Mesenchymal stem cell (in vitro differentiated cells and primary cell): ENCODE measurements at regions not wholly inside any gene's neighbourhood (a gene's known extent, or its start where the extent isn't known, plus 50 kb on each side); places are given as distances from the start of the nearest gene placed in this dataset.

ENCODE experiments used
- DNase-seq: peaks from one replicate; pipeline ENCODE4 v3.0.0-alpha.2; 2013
- H2AFZ ChIP-seq: one replicate; pipeline ENCODE4 v1.6.1; 2013; ENCODE audit warnings: low read depth, mild to moderate bottlenecking, control low read depth, inconsistent platforms, low read length, moderate library complexity
- H2AK5ac ChIP-seq: 2 replicates; pipeline ENCODE4 v1.6.1; 2013; ENCODE audit warnings: low read length, moderate library complexity, mild to moderate bottlenecking, inconsistent platforms; ENCODE audit not compliant: severe bottlenecking
- H2BK120ac ChIP-seq: one replicate; pipeline ENCODE4 v1.6.1; 2013; ENCODE audit warnings: low read depth, mild to moderate bottlenecking, inconsistent platforms, low read length, moderate library complexity
- H2BK12ac ChIP-seq, 2 experiments: one replicate each; pipeline ENCODE4 v1.6.1; 2013; ENCODE audit warnings: inconsistent platforms in 2 of 2, low read length in 2 of 2, mild to moderate bottlenecking in 2 of 2, moderate library complexity in 2 of 2, control low read depth in 1 of 2
- H2BK15ac ChIP-seq: one replicate; pipeline ENCODE4 v1.6.1; 2013; ENCODE audit warnings: mild to moderate bottlenecking, low read depth, inconsistent platforms; ENCODE audit not compliant: poor library complexity, severe bottlenecking
- H2BK5ac ChIP-seq: 2 replicates; pipeline ENCODE4 v1.6.1; 2013; ENCODE audit warnings: low read depth, mild to moderate bottlenecking, low read length, control low read depth, inconsistent platforms; ENCODE audit not compliant: poor library complexity, severe bottlenecking
- H3K14ac ChIP-seq, 2 experiments: one replicate each; pipeline ENCODE4 v1.6.1; 2013; ENCODE audit warnings: inconsistent platforms in 2 of 2, low read length in 2 of 2, control low read depth in 1 of 2, mild to moderate bottlenecking in 1 of 2, moderate library complexity in 1 of 2
- H3K18ac ChIP-seq, 2 experiments: one replicate each; pipeline ENCODE4 v1.6.1; 2013; ENCODE audit warnings: inconsistent platforms in 2 of 2, low read length in 2 of 2, control low read depth in 1 of 2, low read depth in 1 of 2, mild to moderate bottlenecking in 1 of 2
- H3K23ac ChIP-seq, 2 experiments: one replicate each; pipeline ENCODE4 v1.6.1; 2013; ENCODE audit warnings: inconsistent platforms in 2 of 2, low read length in 2 of 2, mild to moderate bottlenecking in 2 of 2, moderate library complexity in 2 of 2, control low read depth in 1 of 2
- H3K27ac ChIP-seq: 2 replicates; pipeline ENCODE4 v1.5.1; 2013; ENCODE audit warnings: mild to moderate bottlenecking, moderate library complexity, low read length, control low read depth, inconsistent platforms; ENCODE audit not compliant: poor library complexity, severe bottlenecking
- H3K27me3 ChIP-seq, 2 experiments: 2 replicates each; pipeline versions ENCODE4 v1.6.1 to v1.7.0; 2013; ENCODE audit warnings: low read length in 2 of 2, mild to moderate bottlenecking in 2 of 2, moderate library complexity in 2 of 2, control low read depth in 1 of 2, inconsistent platforms in 1 of 2; ENCODE audit not compliant: control insufficient read depth in 1 of 2, insufficient read depth in 1 of 2
- H3K36me3 ChIP-seq, 2 experiments: 2 replicates each; pipeline versions ENCODE4 v1.6.1 to v1.7.0; 2013; ENCODE audit warnings: low read length in 2 of 2, control low read depth in 1 of 2, inconsistent platforms in 1 of 2, low read depth in 1 of 2, mild to moderate bottlenecking in 1 of 2; ENCODE audit not compliant: insufficient read depth in 2 of 2, control insufficient read depth in 1 of 2
- H3K4ac ChIP-seq, 2 experiments: one replicate each; pipeline ENCODE4 v1.6.1; 2013; ENCODE audit warnings: inconsistent platforms in 2 of 2, low read length in 2 of 2, mild to moderate bottlenecking in 2 of 2, moderate library complexity in 2 of 2, control low read depth in 1 of 2, low read depth in 1 of 2
- H3K4me1 ChIP-seq: 2 replicates; pipeline ENCODE4 v1.6.1; 2013; ENCODE audit warnings: low read depth, low read length, control low read depth; ENCODE audit not compliant: control insufficient read depth, insufficient read depth
- H3K4me2 ChIP-seq: 2 replicates; pipeline ENCODE4 v1.6.1; 2013; ENCODE audit warnings: low read length, mild to moderate bottlenecking, inconsistent platforms; ENCODE audit not compliant: poor library complexity, severe bottlenecking
- H3K4me3 ChIP-seq, 2 experiments: 2 replicates each; pipeline versions ENCODE4 v1.5.1 to v1.7.0; 2013; ENCODE audit warnings: low read length in 2 of 2, mild to moderate bottlenecking in 2 of 2, control low read depth in 1 of 2, low read depth in 1 of 2; ENCODE audit not compliant: insufficient read depth in 1 of 2
- H3K79me1 ChIP-seq: replicated peaks from 2 replicates; pipeline ENCODE4 v1.6.1; 2013; ENCODE audit warnings: mild to moderate bottlenecking, control low read depth, low read length, inconsistent platforms; ENCODE audit not compliant: poor library complexity, severe bottlenecking
- H3K9ac ChIP-seq: 2 replicates; pipeline ENCODE4 v1.7.0; 2013; ENCODE audit warnings: mild to moderate bottlenecking, low read length, moderate library complexity
- H3K9me3 ChIP-seq: 2 replicates; pipeline ENCODE4 v1.7.0; 2013; ENCODE audit warnings: mild to moderate bottlenecking, low read length; ENCODE audit not compliant: control insufficient read depth
- H4K8ac ChIP-seq: one replicate; pipeline ENCODE4 v1.6.1; 2013; ENCODE audit warnings: inconsistent platforms, mild to moderate bottlenecking, low read length, moderate library complexity
- H4K91ac ChIP-seq: one replicate; pipeline ENCODE4 v1.6.1; 2013; ENCODE audit warnings: mild to moderate bottlenecking, low read length, inconsistent platforms
- WGBS: methylation state at CpG from one replicate; pipeline ENCODE4 v1.1.7; 2013; ENCODE audit warnings: mixed read lengths; 5-methylcytosine and 5-hydroxymethylcytosine counted together

- no peak overlapping the region for H3K18ac ChIP-seq
- H3K4me3 ChIP-seq = no peak overlapping the region
Measured at GRCh38 chr4:14807856-14808255, 194.4 kb upstream of the CPEB2 start.

GRCh38 chr4:14809203-14809602, 193.1 kb upstream of the CPEB2 start:
- no peak overlapping the region for H3K4me2 ChIP-seq
- no peak overlapping the region for H3K4me3 ChIP-seq
- no peak overlapping the region for H2BK12ac ChIP-seq
- H3K18ac ChIP-seq = no peak overlapping the region
- H3K9me3 ChIP-seq = peaks cover 10% of the 10 kb centered on the region
- no peaks in the 10 kb centered on the region for H3K4me1 ChIP-seq
- no peak overlapping the region for H2AFZ ChIP-seq
- no peak overlapping the region for H4K91ac ChIP-seq
- H2BK120ac ChIP-seq = no peak overlapping the region
- H3K4ac ChIP-seq = no peak overlapping the region
- H3K23ac ChIP-seq = no peak overlapping the region
- H3K36me3 ChIP-seq = no peaks in the 10 kb centered on the region
- no peak overlapping the region for H3K27ac ChIP-seq
- H3K14ac ChIP-seq = no peak overlapping the region
- H3K9ac ChIP-seq = no peak overlapping the region
- no peak overlapping the region for H4K8ac ChIP-seq
- H3K27me3 ChIP-seq = peaks cover 0 to 4% of the 10 kb centered on the region in 2 experiments
- no peak overlapping the region for H2AK5ac ChIP-seq
- no peaks in the 10 kb centered on the region for H3K79me1 ChIP-seq
- no CpG with 5 or more reads among the region's 2 CpGs for WGBS
- H2BK15ac ChIP-seq = no peak overlapping the region
- DNase-seq = no peak
- H2BK5ac ChIP-seq = no peak overlapping the region

More at GRCh38 chr4:14807856-14808255, 194.4 kb upstream of the CPEB2 start:
- Histone ChIP-seq H3K4me2 (no peak overlapping the region), H3K4me1 (no peaks in the 10 kb centered on the region), H3K23ac (no peak overlapping the region), H2BK120ac (no peak overlapping the region), H3K27me3 (peaks cover 0 to 4% of the 10 kb centered on the region in 2 experiments), H3K9ac (no peak overlapping the region), H3K27ac (no peak overlapping the region), H3K9me3 (peaks cover 10% of the 10 kb centered on the region), H3K4ac (no peak overlapping the region), H3K14ac (no peak overlapping the region), H2AFZ (no peak overlapping the region), H3K79me1 (no peaks in the 10 kb centered on the region), H2BK12ac (no peak overlapping the region), H2AK5ac (no peak overlapping the region), H4K8ac (no peak overlapping the region), H3K36me3 (no peaks in the 10 kb centered on the region), H2BK5ac (no peak overlapping the region), H2BK15ac (no peak overlapping the region), H4K91ac (no peak overlapping the region)
- no peak for DNase-seq
- 61% methylated on average over 4 of the region's 4 CpGs for WGBS

GRCh38 chr4:14810121-14810520, 192.2 kb upstream of the CPEB2 start:
- Histone ChIP-seq H3K23ac (no peak overlapping the region), H3K79me1 (no peaks in the 10 kb centered on the region), H2BK5ac (no peak overlapping the region), H3K4me3 (no peak overlapping the region), H2AK5ac (no peak overlapping the region), H4K91ac (no peak overlapping the region), H3K36me3 (no peaks in the 10 kb centered on the region), H3K27me3 (peaks cover 0 to 4% of the 10 kb centered on the region in 2 experiments), H2BK12ac (no peak overlapping the region), H3K9ac (no peak overlapping the region), H3K18ac (no peak overlapping the region), H2AFZ (no peak overlapping the region), H3K4me1 (no peaks in the 10 kb centered on the region), H3K9me3 (peaks cover 10% of the 10 kb centered on the region), H4K8ac (no peak overlapping the region), H3K27ac (no peak overlapping the region), H3K14ac (no peak overlapping the region), H2BK120ac (no peak overlapping the region), H3K4me2 (no peak overlapping the region), H2BK15ac (no peak overlapping the region), H3K4ac (no peak overlapping the region)
- WGBS = 82% methylated on average over 2 of the region's 2 CpGs
- DNase-seq = no peak

GRCh38 chr4:14810568-14810967, 191.7 kb upstream of the CPEB2 start:
- Histone ChIP-seq H3K9ac (no peak overlapping the region), H3K4me2 (no peak overlapping the region), H3K4ac (no peak overlapping the region), H4K8ac (no peak overlapping the region), H2AK5ac (no peak overlapping the region), H2BK12ac (no peak overlapping the region), H4K91ac (no peak overlapping the region), H2AFZ (no peak overlapping the region), H3K4me1 (no peaks in the 10 kb centered on the region), H3K4me3 (no peak overlapping the region), H3K18ac (no peak overlapping the region), H3K27ac (no peak overlapping the region), H3K9me3 (peaks cover 6% of the 10 kb centered on the region), H2BK15ac (no peak overlapping the region), H3K14ac (no peak overlapping the region), H2BK120ac (no peak overlapping the region), H3K27me3 (peaks cover 0 to 2% of the 10 kb centered on the region in 2 experiments), H3K23ac (no peak overlapping the region), H3K79me1 (no peaks in the 10 kb centered on the region), H3K36me3 (no peaks in the 10 kb centered on the region), H2BK5ac (no peak overlapping the region)
- WGBS = 57% methylated on average over 1 of the region's 2 CpGs
- no peak for DNase-seq
